Tibial artery (tissue), 4 donors: ENCODE measurements at regions not wholly inside any gene's neighbourhood (a gene's known extent, or its start where the extent isn't known, plus 50 kb on each side); places are given as distances from the start of the nearest gene placed in this dataset.
A peak's percentile ranks its signal among the peaks of the same experiment; 100 is the strongest.

Experiments
- DNase-seq, 2 donors: peaks; one replicate each; pipeline ENCODE4 v3.0.0-alpha.2; 2019
- H3K27ac ChIP-seq, 2 donors: fragments of 200-600 bp; sonication (generic) in 1 of 2; 1 replicate in 1 of 2; 2 replicates in 1 of 2; pipeline ENCODE4 v1.5.1; 2018 to 2019; ENCODE audit warnings: mild to moderate bottlenecking in 1 of 2
- H3K27me3 ChIP-seq, 2 donors: fragments of 200-600 bp; sonication (generic) in 1 of 2; one replicate each; pipeline versions ENCODE4 v1.5.1 to v1.6.0; 2016 to 2019
- H3K36me3 ChIP-seq, 3 donors: fragments of 200-600 bp; sonication (generic) in 2 of 3; one replicate each; pipeline ENCODE4 v1.5.1; 2016 to 2019; ENCODE audit warnings: mild to moderate bottlenecking in 2 of 3
- H3K4me1 ChIP-seq, 4 donors: fragments of 200-600 bp; sonication (generic) in 2 of 4; 1 replicate in 3 of 4; 2 replicates in 1 of 4; pipeline ENCODE4 v1.5.1; 2016 to 2019
- H3K4me3 ChIP-seq, 2 donors: fragments of 200-600 bp; sonication (generic) in 1 of 2; 1 replicate in 1 of 2; 2 replicates in 1 of 2; pipeline ENCODE4 v1.5.1; 2018 to 2019; ENCODE audit warnings: mild to moderate bottlenecking in 2 of 2
- H3K9me3 ChIP-seq, 3 donors: fragments of 200-600 bp; sonication (generic) in 1 of 3; one replicate each; pipeline ENCODE4 v1.5.1; 2016 to 2019
- intact Hi-C: fragments of 100-400 bp; cut with DNase I; formaldehyde crosslinking; loops from one replicate; pipeline ENCODE4 v1.15.0; 2023; ENCODE audit warnings: low total_unique reads
- TF ChIP-seq, protein P1 (sequence below), 2 experiments: fragments of 200-600 bp in 1 of 2; fragments of 450-650 bp in 1 of 2; IDR thresholded peaks; one replicate each; pipeline ENCODE4 v1.5.1; 2017 to 2019; ENCODE audit warnings: antibody characterized with exemption in 2 of 2, mild to moderate bottlenecking in 1 of 2, moderate library complexity in 1 of 2

DNA sequence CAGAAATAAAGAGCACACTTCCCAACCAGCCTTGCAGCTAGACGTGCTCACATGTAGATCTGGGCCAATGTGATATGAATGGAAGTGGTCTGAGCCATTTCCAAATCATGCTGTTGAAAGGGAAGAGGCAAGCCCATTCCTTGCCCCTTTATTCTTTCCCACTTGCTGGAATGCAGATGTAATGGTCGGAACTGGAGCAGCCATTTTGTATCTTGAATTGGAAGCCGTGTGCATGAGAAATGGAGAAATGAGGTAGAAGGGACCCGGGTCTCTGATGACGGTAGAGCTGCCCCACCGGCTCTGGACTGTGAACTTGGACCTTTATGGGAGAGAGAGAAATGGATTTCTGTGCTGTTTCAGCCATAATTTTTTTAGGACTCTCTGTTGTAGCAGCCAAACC, 54.8 kb upstream of the STX16 start:
- TF ChIP-seq, protein P1, sequence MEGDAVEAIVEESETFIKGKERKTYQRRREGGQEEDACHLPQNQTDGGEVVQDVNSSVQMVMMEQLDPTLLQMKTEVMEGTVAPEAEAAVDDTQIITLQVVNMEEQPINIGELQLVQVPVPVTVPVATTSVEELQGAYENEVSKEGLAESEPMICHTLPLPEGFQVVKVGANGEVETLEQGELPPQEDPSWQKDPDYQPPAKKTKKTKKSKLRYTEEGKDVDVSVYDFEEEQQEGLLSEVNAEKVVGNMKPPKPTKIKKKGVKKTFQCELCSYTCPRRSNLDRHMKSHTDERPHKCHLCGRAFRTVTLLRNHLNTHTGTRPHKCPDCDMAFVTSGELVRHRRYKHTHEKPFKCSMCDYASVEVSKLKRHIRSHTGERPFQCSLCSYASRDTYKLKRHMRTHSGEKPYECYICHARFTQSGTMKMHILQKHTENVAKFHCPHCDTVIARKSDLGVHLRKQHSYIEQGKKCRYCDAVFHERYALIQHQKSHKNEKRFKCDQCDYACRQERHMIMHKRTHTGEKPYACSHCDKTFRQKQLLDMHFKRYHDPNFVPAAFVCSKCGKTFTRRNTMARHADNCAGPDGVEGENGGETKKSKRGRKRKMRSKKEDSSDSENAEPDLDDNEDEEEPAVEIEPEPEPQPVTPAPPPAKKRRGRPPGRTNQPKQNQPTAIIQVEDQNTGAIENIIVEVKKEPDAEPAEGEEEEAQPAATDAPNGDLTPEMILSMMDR (IDR thresholded peaks at IDR 0.05), result no peak
- H3K27me3 ChIP-seq, result no peaks in the 10 kb centered on the region
- no peaks in the 10 kb centered on the region for H3K9me3 ChIP-seq
- intact Hi-C loops, result no loop called here
- DNase-seq, result no peak
- no peaks in the 10 kb centered on the region for H3K36me3 ChIP-seq
- H3K27ac ChIP-seq, result peak overlapping the region in 1 of 2 donors; percentile 64
- H3K4me1 ChIP-seq, result peaks cover 0 to 20% (median 11%) of the 10 kb centered on the region in 4 donors
- H3K4me3 ChIP-seq, result no peak overlapping the region

- peaks cover 0 to 20% (median 11%) of the 10 kb centered on the region in 4 donors for H3K4me1 ChIP-seq
These were observed 55.9 kb upstream of the STX16 start for GRCh38 chr20:58595167-58595566.

DNA sequence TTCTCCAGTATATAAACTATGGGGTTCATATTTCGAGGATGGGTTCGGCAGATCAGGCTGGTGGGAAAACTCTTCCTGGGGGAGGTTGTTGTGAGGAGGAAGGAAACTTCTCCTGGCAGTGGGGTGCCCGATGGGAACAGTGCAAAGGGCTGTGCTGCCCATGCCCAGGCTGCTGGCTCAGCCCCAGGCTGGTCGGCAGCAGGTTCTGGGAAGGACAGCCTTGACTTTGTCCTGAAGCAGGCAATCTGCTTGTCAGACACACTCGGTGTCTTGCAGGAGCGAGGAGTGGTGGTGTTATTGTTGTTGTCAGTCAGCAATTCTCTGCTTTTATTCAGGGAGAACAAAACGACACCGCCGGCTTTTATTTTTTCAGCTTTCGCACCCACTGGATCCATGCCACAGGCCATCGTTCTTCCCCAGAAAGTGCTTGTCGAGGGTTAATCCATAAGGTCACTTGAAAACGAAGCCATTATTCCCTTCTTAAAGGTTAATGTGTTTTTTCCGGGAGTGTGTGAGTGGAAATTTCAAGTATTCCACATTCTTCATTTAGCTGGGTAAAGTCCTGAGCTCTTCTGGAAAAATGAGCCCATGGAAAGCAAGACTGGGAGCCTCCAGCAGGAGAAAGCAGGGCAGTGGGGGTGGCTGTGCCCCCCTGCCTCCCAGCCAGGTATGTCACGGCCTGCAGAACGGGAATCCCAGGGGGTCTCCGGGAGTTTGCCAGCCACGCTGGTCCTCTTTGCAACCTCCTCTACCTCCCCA, 57.0 kb upstream of the STX16 start:
- H3K9me3 ChIP-seq, result no peaks in the 10 kb centered on the region
- no peaks in the 10 kb centered on the region for H3K36me3 ChIP-seq
- TF ChIP-seq, protein P1 (IDR thresholded peaks at IDR 0.05), result no peak
- DNase-seq, result no peak
- intact Hi-C loops, result no loop called here
- H3K27me3 ChIP-seq, result no peaks in the 10 kb centered on the region
- H3K27ac ChIP-seq, result no peak overlapping the region
- peaks cover 0 to 20% (median 11%) of the 10 kb centered on the region in 4 donors for H3K4me1 ChIP-seq
- no peak overlapping the region for H3K4me3 ChIP-seq

More at GRCh38 chr20:58595167-58595566, 55.9 kb upstream of the STX16 start:
- Histone ChIP-seq H3K9me3 (no peaks in the 10 kb centered on the region), H3K27ac (no peak overlapping the region), H3K36me3 (no peaks in the 10 kb centered on the region), H3K27me3 (no peaks in the 10 kb centered on the region), H3K4me3 (no peak overlapping the region)
- DNase-seq, result no peak
- TF ChIP-seq, protein P1 (IDR thresholded peaks at IDR 0.05), result no peak
- intact Hi-C loops, result no loop called here

DNA sequence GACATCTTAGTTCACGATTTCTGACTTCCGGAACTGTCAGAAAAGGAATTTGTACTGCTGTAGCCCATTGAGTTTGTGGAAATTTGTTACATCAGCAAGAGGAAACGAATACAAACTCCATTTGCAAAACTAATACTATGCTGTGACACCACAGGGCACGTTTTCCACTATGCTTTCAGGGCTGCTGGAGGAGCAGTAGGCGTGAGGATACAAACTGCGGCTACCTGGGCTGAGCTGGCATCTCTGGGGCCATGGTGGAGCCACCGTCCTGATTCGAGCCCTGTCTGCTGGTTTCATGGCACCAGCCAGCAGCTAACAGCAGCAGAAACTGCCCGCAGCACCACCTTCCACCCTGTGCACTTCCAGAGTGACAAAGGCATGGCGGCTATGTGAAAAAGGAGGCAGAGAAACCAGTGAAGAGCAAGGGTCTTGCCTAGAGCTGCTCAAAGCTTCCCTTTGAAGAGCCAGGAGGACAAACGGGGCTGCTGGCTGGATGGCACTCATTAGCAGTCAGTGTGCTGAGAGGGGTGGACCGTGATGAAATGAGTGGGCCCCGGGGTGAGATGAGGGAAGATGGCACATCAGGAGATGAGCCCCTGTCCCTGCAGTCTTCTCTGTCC, 58.9 kb upstream of the STX16 start:
- no peaks in the 10 kb centered on the region for H3K9me3 ChIP-seq
- intact Hi-C loops, result no loop called here
- TF ChIP-seq, protein P1 (IDR thresholded peaks at IDR 0.05), result no peak
- DNase-seq, result no peak
- H3K27ac ChIP-seq, result no peak overlapping the region
- no peaks in the 10 kb centered on the region for H3K27me3 ChIP-seq
- H3K36me3 ChIP-seq, result no peaks in the 10 kb centered on the region
- peaks cover 0 to 9% (median 5%) of the 10 kb centered on the region in 4 donors for H3K4me1 ChIP-seq
- no peak overlapping the region for H3K4me3 ChIP-seq

DNA sequence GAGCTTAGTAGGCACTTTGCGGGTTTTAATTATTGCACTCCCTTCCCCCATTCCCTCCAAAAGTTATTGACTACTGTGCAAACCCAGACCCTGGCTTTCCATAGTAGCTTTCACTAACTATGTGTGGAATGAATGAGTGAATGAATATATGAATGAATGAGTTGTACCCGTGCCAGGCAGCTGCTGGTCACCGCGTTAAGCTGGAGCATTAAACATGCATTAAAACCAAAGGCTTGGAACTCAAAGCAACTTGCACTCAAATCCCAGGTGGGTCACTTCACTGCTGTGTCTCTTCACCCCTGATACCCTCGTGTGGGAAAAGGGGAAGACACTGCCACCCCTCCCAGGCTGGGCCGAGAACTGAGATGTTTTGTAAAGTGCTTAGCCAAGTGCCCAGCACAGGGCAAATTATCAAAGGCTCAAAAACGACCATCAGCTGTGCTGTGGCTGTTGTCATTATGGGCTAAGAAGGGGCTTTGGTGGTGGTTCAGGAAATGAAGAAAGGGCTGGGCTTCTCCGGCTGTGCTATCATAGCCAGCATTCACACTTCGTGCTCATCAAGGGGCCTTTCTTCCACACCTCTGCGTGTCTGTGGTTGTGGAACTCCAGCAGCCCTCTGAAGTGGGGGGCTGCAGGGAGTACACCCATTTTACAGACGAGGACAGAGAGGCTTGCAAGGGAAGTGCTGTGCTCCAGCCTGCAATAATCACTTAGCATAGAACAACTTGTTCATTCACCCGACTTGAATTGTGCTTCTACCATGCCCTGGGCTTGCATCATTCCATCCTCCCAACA, 60.2 kb upstream of the STX16 start:
- TF ChIP-seq, protein P1 (IDR thresholded peaks at IDR 0.05), result no peak
- no peaks in the 10 kb centered on the region for H3K36me3 ChIP-seq
- no peak for DNase-seq
- H3K9me3 ChIP-seq, result peaks cover 0 to 3% (median 0%) of the 10 kb centered on the region in 3 donors
- H3K4me1 ChIP-seq, result no peaks in the 10 kb centered on the region
- intact Hi-C loops, result no loop called here
- no peak overlapping the region for H3K4me3 ChIP-seq
- H3K27ac ChIP-seq, result no peak overlapping the region
- H3K27me3 ChIP-seq, result peaks cover 0 to 3% of the 10 kb centered on the region in 2 donors
